Midbrain (tissue), 1 donor: ENCODE measurements at regions not wholly inside any gene's neighbourhood (a gene's known extent, or its start where the extent isn't known, plus 50 kb on each side); places are given as distances from the start of the nearest gene placed in this dataset.

Experiments used
- DNase-seq: peaks from one replicate; lab custom pipeline; 2025; lab: John Stamatoyannopoulos, UW

DNA sequence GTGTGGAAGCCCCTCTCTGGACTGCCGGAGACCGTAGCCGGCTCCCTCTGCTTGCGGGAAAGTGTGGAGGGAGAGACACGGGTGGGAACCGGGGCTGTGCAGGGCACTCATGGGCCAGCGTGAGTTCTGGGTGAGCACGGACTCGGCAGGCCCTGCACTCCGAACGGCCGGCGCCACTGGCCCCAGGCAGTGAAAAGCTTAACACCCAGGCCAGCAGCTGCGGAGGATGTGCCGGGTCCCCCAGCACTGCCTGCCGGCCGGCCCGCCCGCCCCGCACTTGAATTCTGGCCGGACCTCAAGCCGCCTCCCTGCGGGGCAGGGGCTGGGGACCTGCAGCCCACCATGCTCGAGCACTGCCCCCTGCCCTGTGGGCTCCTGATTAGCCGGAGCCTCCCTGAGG is 147.0 kb downstream of the FGF9 start:
- no peak for DNase-seq

DNA sequence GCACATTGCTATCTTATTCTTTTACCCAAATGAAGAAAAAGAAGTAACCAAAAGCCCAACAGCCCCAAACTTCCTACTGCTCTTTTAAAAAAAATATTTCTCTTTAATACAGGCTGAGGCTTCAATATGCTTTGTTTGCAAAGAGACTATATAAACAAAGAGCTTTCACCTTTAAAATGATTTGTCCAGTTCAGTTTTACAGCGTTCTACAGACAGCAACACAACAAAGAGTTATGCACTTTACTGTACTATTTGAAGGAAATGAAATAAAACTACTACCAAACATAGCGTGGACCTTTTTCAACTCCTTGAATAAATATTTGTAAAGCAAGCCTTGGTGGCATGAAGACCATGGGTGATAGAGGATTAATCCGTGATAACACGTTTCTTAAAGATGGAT is 151.2 kb downstream of the FGF9 start:
- no peak for DNase-seq

DNA sequence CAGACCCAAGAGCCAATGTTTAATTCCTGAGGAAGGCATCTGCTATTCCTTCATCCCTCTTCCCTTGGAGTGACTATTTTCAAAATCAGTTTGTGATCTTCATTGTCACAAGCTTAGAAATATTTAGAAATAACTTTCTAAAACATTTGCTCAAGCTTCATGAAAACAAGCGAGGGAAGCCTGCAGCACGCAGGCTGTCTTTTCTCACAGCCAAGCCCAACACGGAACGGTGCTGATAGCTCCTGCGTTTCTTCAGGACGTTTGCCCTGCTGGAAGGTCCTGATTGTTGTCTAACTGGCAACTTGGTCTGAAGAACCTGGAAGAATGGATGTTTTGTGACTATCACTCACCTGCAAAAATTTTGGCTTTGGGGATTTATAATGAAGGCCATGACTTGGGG is 152.5 kb downstream of the FGF9 start:
- no peak for DNase-seq

DNA sequence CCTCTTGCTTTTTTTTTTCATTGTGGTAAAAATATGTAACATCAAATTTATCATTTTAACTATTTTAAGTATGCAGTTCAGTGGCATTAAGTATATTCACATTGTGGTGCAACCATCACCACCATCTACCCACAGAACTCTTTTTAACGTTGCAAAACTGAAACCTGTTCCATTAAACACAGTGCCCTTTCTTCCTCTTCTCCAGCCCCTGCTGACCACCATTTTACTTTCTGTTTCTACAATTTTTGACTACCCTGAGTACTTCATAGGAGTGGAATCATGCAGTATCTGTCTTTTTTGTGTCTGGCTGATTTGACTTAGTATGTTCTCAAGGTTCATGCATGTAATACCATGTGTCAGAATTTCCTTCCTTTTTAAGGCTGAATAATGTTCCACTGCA is 153.1 kb downstream of the FGF9 start:
- no peak for DNase-seq

DNA sequence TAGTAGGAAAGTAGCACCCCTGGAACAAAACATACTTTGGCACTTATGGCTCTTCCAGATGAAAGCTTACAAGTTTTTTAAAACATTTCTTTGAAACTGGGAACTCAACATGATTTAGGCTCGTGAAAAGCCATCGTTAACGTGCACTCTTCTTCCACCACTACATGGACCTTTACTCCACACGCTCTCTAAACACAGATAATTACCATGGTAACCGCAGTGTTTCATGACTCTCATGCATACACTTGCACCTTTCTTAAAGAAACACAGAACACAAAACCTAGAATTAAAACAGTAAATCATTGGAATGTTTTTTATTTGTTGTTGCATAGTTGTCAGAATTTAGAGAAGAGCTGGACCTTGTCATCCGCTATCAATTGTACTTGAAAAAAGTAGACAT is 154.3 kb downstream of the FGF9 start:
- no peak for DNase-seq

DNA sequence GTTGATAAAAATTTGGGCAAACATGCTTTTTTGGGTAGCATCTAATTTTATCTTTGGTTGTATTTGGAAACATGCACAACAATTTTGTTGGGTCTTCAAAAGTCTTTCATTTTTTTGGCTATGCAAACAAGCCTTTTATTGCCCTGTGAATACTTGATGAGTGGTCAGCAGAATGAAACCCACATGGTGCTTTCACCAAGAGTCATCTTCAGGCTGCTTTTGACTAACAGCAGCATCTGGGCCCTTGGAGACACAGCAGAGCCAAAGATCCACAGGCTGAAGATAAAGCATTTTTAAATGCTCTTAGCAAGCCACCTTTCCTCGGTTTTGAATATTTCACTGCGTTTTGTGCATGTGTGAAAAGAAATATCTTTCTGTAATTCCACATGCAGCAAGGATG is 154.9 kb downstream of the FGF9 start:
- no peak for DNase-seq

DNA sequence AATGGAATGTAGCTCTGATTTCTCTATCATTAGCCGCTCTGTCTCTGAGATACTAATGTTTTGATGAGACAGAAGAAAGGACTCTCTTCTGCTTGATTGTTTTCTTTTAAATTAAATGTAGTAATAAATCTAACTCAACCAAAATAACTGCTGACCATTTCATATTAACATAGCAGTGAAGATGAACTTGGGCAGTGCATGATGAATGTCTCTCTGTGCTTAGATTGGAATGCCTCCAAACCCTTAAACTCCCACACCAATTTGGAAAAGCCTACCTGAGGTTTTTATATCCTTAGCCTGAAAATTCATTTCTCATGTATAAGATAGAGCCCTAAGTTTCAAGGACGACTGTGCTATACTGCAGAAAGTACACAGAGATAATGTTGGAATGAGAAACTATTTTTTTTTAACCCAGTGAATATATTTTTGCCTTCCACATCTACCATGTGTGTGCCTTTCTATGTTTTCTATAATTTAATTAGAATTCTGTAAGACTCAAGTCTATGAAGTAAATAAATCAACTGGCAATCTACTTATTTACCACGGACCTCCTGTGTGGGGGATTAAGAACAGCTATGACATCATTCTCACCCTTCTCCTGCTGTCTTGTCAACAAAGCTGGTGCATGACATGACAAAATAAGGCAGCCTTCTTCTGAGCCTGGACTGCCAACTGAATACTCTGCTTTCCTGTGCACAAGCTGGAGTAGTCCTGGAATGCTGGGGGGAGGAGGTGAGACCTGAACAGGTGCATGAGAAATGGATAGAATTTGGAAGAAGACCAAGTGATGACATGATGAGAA is 155.5 kb downstream of the FGF9 start:
- no peak for DNase-seq

DNA sequence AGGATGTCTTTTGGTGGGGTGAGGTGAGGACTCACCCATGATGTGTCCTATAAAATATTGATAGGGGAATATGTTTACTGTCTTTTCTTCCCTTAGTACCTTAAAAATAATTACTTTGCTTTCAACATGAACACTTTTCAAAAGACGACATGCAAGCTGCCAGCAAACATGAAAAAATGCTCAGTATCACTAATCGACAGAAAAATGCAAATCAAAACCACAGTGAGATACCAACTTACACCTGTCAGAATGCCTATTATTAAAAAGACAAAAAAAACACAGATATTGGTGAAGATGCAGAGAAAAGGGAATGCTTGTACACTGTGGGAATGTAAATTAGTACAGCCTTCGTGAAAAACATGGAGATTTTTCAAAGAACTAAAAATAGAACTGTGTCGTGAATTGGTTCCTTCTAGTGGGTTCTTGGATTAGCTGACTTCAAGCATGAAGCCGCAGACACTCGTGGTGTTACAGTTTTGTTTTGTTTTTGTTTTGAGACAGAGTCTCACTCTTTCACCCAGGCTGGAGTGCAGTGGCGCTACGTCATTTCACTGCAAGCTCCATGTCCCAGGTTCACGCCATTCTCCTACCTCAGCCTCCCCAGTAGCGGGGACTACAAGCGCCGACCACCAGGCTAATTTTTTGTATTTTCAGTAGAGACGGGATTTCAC is 160.9 kb downstream of the FGF9 start:
- no peak for DNase-seq

DNA sequence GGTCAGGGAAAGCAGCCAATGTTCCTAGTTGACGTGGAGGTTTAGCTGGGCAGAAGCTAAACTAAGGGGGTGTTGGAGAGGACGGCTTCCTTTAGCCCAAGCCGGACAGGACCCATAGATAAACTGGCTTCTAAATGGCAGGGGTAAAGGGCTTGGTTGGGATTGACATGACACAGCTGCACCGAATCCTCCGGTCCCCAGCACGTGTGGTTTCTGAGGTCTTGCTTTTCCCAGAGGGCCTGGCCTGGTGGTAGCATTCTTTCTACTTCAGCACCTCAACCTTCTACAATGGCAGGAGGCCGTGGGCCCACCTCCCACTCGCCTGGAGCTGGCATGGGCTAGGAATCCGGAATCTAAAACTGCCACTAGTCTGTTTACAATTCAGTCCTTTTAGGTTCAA is 163.0 kb downstream of the FGF9 start:
- DNase-seq: no peak

DNA sequence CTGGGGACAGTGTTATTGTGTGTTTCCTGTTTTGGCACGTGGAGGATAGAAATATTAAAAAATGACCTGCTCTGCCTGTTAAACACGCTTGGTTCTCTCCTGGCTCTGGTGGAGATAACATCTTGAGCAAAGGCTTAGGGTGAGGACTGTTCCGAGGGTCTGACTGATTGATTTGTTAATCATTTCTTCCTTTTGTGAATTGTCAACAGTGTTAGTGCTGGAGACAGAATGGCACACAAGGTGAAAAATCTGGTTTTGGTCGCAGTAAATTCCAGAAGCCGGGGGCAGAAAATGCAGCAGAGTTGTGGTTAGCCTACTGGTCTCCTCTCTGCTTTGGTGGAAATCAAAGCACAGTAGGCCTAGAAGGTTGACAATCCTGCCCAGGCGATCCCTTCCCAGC is 163.6 kb downstream of the FGF9 start:
- no peak for DNase-seq

DNA sequence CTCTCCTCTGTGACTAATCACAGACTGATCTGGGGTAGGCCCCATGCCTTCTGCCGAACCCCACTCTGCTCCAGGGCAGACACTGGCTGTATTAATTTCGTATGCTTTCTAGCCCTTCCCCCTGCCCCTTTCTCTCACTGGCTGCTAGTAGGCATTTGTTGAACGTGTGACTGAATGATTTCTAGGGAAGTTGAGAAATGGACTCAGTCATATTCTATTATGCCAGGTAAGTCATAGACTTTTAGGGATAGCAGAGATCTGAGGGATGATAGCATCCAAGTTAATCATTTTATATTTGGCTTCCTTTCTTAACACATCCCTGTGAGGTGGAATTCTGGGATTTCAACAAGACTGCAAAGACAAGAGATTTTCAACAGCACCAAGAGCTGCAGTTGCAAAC is 166.4 kb downstream of the FGF9 start:
- no peak for DNase-seq

DNA sequence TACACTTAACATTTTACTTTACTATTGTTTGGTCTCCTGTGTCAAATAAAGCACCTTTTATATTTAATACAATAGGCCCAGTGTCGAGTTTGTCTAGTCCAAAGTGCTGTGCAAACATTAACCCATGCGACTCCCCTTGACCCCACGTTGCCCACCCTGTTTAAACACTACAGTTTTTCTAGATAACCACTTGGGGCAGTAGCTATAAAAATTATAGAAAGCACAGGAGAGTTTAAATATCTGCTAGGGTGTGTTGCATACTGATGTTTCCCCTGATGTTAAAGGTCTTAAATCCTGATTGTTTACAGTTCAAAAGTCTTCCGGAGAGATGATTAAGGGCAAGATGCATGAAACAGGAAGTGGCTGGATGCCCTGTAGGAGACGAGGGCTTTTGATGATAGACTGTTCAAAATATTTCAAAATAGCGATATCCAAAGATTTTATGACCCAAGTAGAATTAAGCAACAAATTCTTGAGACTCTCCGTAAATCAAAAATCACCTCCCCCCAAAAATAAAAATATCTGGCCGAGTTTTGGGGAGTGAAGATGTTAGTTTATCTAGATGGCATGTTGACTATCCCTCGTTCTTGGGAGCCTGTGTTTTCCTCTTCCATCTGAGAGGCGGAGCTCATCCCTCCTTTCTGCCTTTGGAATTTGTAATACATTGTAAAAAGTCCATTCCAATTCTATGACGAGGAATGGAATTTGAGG is 167.1 kb downstream of the FGF9 start:
- DNase-seq: no peak

DNA sequence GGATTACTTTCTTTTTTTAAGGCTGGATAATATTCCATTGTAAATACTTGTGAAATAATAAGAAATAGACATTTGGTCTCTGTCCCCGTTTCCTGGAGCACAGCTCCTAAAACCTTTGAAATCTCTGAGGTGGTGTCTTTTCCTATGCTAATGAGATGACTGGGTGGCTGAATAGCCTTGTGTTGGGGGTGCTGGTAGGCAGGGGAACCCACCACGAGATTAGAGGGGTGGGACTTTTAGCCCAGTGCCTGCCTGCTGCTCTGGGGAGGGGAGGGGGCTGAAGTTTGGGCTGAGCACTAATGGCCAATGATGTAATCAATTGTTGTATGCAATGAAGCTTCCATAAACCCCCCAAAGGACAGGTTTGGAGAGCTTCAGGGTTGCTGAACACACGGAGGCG is 175.7 kb downstream of the FGF9 start:
- no peak for DNase-seq

DNA sequence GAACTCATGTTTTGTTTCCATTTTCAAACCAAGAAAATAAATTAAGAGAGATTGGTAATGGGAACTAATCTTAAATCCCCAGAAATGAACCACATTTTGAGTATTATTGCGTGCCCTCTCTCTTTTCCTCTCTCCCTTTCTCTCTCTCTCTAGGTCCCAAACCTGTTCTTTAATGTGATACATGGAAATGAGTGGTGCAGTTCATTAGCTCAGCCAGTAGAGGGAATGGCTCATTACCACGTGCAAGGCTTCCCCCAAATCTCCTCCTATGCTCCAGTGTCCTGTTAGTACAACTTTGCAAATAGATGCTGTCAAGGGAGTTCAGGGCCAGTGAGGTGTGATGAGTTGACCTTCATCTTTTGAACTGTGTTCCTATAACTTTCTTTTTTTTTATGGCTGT is 178.4 kb downstream of the FGF9 start:
- DNase-seq: no peak

DNA sequence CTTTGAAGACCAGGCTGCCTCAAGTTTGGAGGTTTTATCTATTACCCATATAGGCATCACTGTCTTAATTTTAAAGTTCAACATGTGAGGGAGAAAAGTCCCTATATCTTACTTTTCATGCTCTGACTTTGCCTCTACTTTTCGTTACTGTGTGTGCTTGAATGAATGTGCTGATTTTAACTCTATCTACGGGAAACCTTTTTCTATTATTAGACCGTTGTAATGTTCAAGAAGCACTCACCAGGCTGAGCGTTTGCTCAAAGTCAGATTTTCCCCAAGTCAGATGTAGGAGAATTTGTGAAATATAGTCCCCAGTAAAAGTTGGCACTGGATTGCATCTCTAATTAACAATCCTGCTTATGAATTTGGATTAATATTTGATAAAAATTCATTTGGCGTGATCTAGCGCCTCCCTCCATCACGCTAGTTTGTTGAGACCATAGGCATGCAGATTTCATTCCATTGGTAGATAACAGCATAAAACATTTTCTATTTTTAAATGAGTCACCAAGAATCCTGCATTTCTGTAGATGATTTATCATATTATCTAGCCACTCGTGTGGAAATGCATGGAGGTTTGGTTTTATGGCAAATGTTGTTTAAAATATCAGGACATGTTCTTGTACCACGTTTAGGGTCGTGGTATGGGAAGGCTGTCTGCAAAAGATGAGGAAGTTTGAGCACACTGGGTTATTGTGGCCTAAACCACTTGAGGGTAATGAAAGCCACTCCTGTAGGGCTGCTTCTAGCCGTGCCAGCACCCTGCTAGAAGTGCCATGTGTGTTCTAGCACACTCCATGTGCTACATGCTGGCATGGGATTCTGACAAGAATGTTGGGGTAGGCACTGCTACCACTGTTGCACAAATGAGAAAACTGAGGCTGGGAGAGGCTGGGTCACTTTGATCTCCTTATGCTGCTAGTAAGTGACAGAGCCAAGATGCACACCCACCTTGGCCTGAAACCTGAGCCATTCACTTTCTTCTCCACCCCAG is 179.4 kb downstream of the FGF9 start:
- no peak for DNase-seq

DNA sequence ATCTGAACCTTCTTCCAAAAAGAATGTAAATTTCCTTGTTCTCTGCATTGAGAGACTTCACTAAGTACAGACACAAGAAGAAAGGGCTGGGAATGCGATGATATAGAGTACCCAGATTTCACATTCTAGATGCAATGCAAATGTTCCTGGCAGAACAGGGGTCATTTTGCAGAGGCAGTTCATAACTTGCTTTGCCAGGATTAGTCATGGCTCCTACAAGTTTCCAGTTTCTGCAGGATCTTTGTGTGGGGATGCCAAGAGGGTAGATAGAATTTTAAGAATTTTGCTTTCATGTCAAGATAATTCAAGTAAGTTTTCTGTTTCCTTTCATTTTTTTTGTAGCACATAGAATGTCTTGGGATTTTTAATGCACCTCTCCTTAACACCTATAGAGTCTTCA is 181.2 kb downstream of the FGF9 start:
- DNase-seq: no peak

DNA sequence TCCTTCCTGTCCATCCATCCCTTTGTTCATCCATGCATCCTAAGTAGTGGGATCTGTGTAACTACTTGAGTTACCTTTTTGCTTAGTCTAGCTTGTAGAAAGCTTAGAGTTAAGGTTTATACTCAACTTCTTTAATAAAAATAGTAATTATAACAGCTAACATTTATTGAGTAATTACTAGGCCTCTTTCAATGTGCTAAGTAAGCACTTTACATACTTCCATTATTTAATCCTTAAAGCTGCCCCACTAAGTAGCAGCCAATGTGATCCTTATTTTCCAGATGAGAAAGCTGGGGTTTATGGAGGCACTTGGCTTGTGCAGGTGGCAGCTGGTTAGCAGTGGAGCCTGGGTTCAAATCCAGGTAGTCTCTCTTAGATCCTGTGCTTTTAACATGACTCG is 182.9 kb downstream of the FGF9 start:
- DNase-seq: no peak

DNA sequence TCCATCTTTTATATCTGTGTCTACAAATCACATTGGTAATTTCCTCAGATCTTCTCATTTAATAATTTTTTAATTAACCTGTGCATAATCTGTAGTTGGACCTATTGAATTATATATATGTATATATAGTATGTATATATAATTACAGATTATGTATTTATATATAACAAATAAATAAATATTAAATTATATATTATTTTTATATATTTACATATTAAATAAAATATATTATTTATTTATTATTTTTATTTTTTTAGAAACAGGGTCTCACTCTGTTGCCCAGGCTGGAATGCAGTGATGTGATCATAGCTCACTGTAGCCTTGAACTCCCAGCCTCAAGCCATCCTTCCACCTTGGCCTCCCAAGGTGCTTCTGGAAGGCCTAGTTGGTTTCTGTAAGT is 197.9 kb downstream of the FGF9 start:
- DNase-seq: no peak

DNA sequence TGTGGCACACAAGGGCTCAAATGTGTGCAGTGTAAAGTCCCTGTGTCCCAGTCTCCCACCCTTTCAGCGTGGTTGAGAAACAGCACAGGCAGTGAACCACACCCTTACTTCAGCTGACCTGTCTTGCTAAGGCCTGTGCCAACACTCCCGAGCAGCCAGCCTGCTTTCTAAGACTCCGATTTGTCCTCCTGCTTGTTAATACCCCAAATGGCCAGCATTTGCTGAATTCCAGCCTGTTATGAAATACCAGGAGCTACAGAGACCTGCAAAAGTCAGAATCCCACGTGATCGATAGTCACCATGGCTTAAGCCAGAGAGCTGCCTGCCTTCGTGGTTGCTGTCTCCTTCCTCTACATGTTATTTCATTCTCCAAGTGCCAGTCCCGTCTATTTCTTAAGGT is 200.5 kb downstream of the FGF9 start:
- no peak for DNase-seq

DNA sequence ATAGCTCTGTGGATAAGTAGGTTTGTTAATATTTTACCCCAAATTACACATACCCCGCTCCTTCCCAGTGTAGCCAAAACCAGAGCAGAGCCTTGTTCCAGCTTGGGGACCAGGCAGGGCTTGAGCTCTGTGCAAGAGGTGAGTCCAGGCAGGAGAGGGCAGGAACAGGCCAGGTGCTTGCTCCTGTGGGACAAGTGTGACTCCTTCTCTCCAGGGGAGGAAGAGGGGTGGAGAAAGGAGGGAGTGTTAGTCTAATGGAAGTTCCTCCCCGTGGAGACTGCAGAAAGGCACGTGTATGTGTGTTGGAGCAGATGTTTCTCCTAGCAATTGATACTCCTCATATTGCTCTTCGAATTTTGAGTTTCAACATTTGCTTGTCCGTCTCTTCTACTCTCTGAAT is 201.0 kb downstream of the FGF9 start:
- no peak for DNase-seq

DNA sequence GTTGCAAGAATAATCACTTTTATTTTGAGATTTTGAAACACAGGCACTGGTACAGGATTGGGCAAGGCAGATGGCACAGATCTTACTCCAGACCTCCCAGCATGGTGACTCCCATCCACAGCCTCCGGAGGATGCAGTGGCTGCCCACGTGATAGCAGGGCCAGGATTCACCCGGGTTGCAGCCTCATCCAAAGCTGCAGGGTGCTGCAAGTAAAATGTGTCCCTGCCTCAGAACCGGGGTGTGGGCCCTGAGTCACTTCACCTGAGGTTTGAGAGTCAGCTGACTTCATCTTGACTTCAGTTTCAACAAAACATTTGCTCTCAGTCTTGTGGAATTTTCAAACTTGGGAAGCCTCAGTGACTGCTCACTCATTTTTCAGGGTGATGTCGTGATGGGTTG is 201.9 kb downstream of the FGF9 start:
- no peak for DNase-seq

DNA sequence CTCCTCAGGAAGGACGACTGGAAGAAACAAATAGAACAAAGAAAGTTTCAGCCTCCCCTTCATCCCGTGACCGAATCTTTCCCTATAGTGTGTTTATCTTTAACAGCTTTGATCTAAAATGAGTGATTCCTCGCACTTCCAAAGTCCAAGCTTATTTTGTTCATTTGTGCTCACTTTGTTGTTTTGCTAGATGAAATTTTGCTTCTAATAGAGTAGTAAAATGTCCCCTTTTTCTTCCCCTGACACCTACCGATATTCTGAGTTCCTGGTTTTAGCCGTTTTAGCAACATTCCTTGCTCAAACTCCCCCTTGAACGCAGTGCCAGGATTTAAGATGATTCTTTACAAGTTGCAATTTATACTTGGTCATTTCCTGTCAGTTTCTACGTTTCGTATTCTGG is 204.2 kb downstream of the FGF9 start:
- no peak for DNase-seq
